Glutamatergic neuron (in vitro differentiated cells): ENCODE measurements at regions not wholly inside any gene's neighbourhood (a gene's known extent, or its start where the extent isn't known, plus 50 kb on each side); places are given as distances from the start of the nearest gene placed in this dataset.

ENCODE experiments used
- DNase-seq: peaks from one replicate; pipeline ENCODE4 v3.0.0; 2022
- H3K27ac Mint-ChIP-seq: one replicate; pipeline ENCODE4 v1.8.0; 2020; ENCODE audit warnings: mild to moderate bottlenecking, mixed read lengths, inconsistent platforms; ENCODE audit not compliant: unreplicated experiment
- H3K27me3 Mint-ChIP-seq: one replicate; pipeline ENCODE4 v1.8.0; 2020; ENCODE audit warnings: mild to moderate bottlenecking, moderate library complexity, mixed read lengths, inconsistent platforms; ENCODE audit not compliant: unreplicated experiment
- H3K36me3 Mint-ChIP-seq: one replicate; pipeline ENCODE4 v1.8.0; 2020; ENCODE audit warnings: mild to moderate bottlenecking, mixed read lengths, inconsistent platforms; ENCODE audit not compliant: unreplicated experiment
- H3K4me1 Mint-ChIP-seq: one replicate; pipeline ENCODE4 v1.8.0; 2020; ENCODE audit warnings: mild to moderate bottlenecking, low read depth, mixed read lengths, inconsistent platforms; ENCODE audit not compliant: unreplicated experiment
- H3K4me3 Mint-ChIP-seq: one replicate; pipeline ENCODE4 v1.8.0; 2020; ENCODE audit warnings: mild to moderate bottlenecking, mixed read lengths, inconsistent platforms; ENCODE audit not compliant: unreplicated experiment
- H3K9me3 Mint-ChIP-seq: one replicate; pipeline ENCODE4 v1.8.0; 2020; ENCODE audit warnings: mild to moderate bottlenecking, moderate library complexity, mixed read lengths, inconsistent platforms; ENCODE audit not compliant: unreplicated experiment
- TF ChIP-seq, protein P1 (sequence below): fragments of 200-600 bp; sonication (generic); IDR thresholded peaks from one replicate; pipeline ENCODE4 v1.5.0; 2021; ENCODE audit not compliant: partially characterized antibody, unreplicated experiment

DNA sequence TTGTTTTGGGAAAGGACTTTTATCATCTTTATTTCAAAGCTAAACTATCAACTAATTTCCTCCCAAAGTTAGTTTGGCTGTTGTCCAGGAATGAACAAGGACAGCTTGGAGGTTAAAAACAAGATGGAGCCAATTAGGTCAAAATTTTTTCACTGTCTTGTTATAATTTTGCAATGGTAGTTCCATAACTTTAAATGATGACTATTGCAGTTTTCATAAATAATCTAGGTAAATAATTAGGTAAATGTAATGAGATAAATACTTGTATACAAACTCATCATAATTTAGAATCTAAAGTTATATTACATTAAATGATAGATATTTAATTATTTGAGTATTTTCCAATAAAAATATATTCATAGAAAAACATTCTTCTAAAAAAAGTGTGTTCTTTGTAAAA lies 68.3 kb upstream of the DAZL start:
- H3K4me3 Mint-ChIP-seq: no peak overlapping the region
- H3K27me3 Mint-ChIP-seq: peaks cover 2% of the 10 kb centered on the region
- H3K36me3 Mint-ChIP-seq: peaks cover 9% of the 10 kb centered on the region
- TF ChIP-seq, protein P1, sequence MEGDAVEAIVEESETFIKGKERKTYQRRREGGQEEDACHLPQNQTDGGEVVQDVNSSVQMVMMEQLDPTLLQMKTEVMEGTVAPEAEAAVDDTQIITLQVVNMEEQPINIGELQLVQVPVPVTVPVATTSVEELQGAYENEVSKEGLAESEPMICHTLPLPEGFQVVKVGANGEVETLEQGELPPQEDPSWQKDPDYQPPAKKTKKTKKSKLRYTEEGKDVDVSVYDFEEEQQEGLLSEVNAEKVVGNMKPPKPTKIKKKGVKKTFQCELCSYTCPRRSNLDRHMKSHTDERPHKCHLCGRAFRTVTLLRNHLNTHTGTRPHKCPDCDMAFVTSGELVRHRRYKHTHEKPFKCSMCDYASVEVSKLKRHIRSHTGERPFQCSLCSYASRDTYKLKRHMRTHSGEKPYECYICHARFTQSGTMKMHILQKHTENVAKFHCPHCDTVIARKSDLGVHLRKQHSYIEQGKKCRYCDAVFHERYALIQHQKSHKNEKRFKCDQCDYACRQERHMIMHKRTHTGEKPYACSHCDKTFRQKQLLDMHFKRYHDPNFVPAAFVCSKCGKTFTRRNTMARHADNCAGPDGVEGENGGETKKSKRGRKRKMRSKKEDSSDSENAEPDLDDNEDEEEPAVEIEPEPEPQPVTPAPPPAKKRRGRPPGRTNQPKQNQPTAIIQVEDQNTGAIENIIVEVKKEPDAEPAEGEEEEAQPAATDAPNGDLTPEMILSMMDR: no peak
- no peak overlapping the region for H3K27ac Mint-ChIP-seq
- DNase-seq: no peak
- no peaks in the 10 kb centered on the region for H3K9me3 Mint-ChIP-seq
- peaks cover 2% of the 10 kb centered on the region for H3K4me1 Mint-ChIP-seq

DNA sequence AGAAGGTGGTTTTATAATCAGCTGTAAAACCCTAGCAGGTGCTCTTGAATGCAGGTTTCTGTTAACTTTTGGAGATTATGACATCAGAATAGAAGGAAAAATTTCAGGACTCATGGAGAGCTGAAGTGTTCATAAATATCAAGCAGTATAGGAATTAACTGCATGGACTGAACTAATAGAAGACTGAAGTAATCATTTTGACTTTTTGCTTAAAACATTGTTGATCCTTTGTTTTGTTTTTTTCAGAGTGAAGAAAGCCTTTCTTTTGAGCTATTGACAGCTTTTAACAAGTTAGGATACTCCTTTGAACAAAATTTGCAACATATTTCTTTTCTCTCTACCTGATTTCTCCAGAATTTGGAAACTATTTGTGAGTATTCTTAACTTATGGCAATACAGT lies 70.6 kb upstream of the DAZL start:
- Mint-ChIP-seq H3K27me3 (peaks cover 1% of the 10 kb centered on the region), H3K4me1 (peaks cover 2% of the 10 kb centered on the region), H3K27ac (no peak overlapping the region), H3K9me3 (no peaks in the 10 kb centered on the region), H3K4me3 (no peak overlapping the region), H3K36me3 (peaks cover 9% of the 10 kb centered on the region)
- DNase-seq: no peak
- TF ChIP-seq, protein P1: no peak

DNA sequence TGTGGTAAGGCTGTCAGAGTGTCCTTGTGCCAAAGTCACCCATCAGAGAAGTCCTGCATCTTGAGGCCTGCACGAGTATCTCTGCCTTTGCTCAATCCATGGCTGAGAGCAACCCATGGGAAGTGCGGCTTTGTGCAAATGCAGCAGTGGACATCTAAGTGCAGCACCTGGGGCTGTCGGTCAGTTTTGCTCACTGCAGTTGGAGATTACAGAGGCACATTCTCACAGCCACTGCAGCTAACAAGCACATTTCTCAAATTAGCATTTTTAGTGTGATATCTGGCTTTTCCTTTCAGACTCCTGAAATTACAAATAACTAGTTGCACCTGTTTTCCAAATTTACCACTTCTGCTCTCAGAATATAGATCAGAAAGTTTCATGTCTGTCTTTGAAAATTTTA lies 81.5 kb upstream of the DAZL start:
- H3K36me3 Mint-ChIP-seq: no peaks in the 10 kb centered on the region
- H3K27me3 Mint-ChIP-seq: no peaks in the 10 kb centered on the region
- no peak for DNase-seq
- H3K4me3 Mint-ChIP-seq: no peak overlapping the region
- H3K27ac Mint-ChIP-seq: no peak overlapping the region
- no peaks in the 10 kb centered on the region for H3K4me1 Mint-ChIP-seq
- peaks cover 1% of the 10 kb centered on the region for H3K9me3 Mint-ChIP-seq
- TF ChIP-seq, protein P1: no peak

DNA sequence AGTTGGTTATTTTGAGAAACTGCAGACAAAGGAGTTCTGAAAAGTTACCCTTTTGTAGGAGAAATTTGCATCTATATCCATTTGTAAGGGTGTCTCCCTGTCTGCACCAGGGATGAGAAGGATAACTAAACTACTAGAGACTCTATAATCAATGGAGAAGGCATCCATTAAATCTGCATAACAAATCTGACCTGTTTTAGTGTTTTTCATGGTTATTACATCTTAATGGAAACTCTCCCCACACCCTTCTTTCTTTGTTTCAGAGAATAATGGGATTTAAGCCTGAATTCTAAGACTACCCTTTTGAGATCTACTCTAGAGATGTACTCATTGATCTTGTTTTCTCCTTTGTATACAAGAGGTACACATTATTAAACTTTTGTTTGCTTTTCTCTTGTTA lies 82.0 kb upstream of the DAZL start:
- DNase-seq: no peak
- TF ChIP-seq, protein P1: no peak
- Mint-ChIP-seq H3K36me3 (no peaks in the 10 kb centered on the region), H3K4me3 (no peak overlapping the region), H3K27me3 (no peaks in the 10 kb centered on the region), H3K27ac (no peak overlapping the region), H3K9me3 (peaks cover 1% of the 10 kb centered on the region), H3K4me1 (no peaks in the 10 kb centered on the region)

DNA sequence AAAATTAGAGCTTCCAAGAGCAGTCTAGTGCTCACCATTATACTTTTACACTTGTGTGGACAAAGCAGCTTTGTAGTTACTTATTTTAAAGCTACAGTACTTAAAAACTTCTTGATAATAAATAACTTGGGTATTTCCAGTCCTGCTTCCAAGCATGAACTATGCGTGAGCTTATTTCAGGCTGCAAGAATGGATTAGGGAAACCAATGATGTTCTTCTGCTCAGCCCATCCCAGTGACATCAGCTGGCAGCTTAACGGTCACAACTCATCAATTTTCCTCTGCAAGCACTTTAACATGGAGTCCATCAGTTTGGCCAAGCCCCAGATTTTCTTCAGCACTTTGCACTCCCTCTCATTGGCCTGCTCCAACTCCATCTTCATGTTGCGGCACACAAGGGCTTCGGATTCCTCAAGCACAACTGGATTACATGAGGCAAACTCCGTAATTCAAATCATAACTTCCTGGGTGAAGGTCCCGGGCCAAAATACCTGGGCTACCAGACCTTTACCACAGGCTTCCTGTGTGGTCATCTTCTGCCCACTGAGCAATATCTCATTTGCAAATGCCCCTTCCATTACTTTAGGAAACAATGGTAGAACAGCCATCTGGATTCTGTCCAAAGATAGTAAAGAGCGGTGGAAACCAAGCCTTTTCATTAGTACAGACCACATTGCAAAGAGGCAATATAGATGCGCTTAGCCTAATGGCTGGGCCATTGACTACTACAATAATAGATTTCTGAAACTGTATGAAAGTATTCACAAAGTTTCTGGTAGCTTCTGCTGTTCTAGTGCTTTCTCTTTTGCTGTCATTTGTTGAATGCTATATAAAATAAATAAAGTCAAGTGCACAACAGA lies 87.5 kb upstream of the DAZL start:
- TF ChIP-seq, protein P1: no peak
- H3K4me3 Mint-ChIP-seq: no peak overlapping the region
- H3K36me3 Mint-ChIP-seq: no peaks in the 10 kb centered on the region
- H3K27ac Mint-ChIP-seq: no peak overlapping the region
- no peaks in the 10 kb centered on the region for H3K27me3 Mint-ChIP-seq
- peaks cover 4% of the 10 kb centered on the region for H3K4me1 Mint-ChIP-seq
- no peak for DNase-seq
- H3K9me3 Mint-ChIP-seq: no peaks in the 10 kb centered on the region
